ENCODE measurements at regions not wholly inside any gene's neighbourhood (a gene's known extent, or its start where the extent isn't known, plus 50 kb on each side); places are given as distances from the start of the nearest gene placed in this dataset.

DNA sequence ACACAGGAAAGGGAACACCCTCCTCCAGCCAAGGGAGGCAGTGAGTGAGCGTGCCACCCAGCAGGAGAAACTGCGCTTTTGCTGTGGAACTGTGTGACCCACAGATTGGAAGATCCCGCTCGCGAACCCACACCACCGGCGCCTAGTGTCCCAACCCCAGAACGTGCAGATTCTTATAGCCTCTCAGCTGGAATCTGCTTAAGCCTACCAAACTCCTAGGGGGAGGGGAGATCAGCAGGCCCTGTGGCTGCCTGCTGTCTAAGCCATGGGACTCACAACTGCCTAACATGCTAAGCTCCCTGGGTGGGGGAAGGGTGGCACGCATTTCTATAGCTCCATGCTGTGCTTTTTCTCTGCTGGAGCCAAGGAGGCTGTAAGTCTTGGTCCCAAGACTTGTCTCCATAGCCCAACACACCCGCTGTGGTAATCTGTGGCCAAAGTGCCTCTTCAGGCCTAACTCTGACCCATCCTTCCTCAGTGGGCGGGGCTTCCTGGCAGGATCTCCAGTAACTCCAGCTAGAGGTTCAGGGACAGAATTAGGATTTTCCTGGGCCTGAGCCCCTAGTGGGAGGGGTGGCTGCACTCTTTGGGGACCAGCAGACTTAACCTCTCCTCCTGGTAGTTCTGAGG lies 485.0 kb downstream of the TAF11L14 start:
- DNase-seq, result no peak

GRCh38 chr5:18141222-18141621 lies 507.0 kb downstream of the TAF11L14 start:
- no peak for DNase-seq

DNA sequence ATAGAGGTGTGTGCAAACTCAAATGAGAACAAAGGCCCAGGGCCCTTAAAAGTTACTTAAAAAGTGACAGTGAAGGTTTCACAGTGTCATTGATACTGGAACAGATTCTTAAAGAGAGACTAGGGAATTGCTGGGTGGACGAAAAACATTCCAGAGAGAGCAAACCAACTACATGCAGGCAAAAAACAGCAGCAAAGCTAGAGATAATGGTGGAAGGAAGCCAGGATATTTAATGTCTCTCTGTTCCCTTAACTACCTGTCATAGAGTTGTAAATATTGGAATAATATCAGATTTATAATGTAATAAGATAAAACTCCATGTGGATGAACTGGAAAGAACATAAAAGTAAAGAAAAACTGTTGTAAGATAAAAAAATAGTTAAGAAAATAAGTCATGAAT lies 508.6 kb downstream of the TAF11L14 start:
- no peak for DNase-seq

DNA sequence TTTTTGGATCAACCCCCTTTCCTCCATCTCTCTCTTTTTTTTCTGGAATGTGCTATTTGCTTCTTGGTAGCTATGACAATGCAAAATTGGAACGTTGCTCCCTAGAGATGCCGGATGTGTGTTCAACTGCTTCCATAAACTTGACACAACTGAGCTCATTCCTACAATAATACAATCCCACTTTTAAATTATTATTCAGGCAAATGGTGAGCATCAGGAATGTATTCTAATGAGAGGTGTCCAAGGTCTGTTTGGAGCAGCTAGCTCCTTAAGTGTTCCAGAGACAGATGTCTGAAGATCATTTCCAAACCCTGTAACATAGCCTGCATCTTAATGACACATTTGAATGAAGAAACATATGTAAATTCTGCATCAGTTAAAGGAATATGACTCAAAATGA lies 518.4 kb downstream of the TAF11L14 start:
- DNase-seq, result no peak

DNA sequence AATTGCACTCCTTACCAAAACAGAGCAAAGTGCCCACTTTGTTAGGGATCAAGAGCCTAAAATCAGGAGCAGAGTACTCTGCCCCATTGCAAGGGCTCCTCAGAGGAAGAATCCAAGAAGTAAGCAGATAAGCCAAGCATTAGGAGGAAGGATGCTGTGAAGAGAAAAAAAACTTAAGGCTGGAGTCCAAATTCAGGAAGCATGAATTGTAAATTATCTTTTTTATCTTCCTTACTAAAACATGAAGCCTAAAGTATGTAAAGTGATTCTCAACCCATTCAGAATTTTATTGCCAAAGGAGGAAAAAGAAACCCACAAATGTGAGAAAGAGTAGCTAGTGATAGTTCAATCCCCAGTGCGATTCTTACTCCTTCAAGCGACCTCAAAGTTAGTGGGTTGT lies 523.9 kb downstream of the TAF11L14 start:
- no peak for DNase-seq

DNA sequence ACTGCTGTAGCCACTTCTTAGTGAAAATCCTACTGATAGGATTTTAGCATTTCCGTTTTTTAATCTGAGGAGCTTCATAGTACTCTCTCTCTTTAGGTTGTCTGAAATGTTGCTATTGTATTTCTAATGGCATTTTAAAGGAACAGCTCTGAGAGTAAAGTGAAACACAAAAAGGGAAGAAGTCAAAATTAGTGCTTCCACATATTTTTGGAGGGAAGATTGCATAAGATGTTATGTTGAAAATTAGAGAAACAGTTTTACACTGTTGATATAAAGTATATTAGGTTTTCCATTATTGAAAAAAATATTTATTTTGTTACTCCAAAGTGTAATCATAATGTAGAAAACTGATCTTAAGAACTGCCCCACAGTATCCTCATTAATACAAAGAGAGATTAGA lies 525.1 kb downstream of the TAF11L14 start:
- no peak for DNase-seq

DNA sequence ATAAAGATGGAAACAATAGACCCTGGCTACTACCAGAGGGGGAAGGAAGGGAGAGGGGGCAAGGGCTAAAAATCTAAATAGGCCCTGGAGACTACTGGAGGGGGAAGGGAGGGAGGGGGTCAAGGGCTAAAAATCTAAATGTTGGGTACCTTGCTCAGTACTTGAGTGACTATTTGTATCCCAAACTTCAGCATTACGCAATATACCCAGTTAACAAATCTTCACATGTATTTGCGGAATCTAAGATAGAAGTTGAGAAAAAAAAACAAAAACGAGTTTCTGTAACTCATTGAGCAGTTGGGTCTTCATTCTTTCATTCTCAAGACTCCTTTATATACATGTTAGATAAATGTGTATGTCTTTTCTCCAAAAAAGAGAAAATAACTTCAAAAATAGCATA lies 537.4 kb downstream of the TAF11L14 start:
- DNase-seq, result no peak

- no peak for DNase-seq
These were observed 545.3 kb downstream of the TAF11L14 start for GRCh38 chr5:18179579-18179978.

DNA sequence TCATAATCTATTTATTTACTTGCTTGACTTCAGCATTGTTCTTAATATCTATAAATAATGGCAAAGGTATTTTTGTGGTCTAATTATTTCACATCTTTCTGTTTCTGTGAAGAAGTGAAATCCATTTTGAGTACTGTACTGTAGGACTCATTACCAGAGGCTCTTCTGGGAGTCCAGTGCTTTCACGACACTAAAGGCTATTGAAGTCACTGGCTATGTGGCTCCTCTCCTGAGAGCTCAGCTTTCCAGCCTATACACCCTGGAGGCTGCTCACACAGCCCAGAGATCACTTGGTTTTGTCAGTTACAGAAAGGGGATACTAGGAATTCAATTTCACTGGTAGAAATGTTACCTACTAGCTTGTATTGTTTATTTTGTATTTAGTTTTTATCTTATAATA lies 547.3 kb downstream of the TAF11L14 start:
- DNase-seq, result no peak

DNA sequence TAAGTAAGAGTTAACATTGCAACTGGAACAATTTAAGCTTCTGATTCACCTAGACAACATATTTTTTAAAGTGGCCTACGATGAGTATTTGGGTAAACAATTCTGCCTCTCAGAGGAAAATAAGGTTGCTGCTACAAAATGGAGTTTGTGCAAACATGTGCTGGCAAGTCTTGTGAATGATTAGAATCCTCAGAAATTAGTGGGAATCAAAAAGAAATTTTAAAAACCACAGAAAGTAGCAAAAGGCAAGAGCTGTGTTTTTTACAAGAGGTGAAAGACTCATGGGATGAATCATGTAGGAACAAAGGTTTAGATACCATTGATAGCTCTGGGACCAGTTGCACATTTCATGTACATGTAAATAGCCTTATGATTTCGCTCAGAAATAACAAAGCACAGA lies 561.6 kb downstream of the TAF11L14 start:
- DNase-seq, result no peak

- no peak for DNase-seq
These were observed 563.5 kb downstream of the TAF11L14 start for GRCh38 chr5:18197734-18198133.

DNA sequence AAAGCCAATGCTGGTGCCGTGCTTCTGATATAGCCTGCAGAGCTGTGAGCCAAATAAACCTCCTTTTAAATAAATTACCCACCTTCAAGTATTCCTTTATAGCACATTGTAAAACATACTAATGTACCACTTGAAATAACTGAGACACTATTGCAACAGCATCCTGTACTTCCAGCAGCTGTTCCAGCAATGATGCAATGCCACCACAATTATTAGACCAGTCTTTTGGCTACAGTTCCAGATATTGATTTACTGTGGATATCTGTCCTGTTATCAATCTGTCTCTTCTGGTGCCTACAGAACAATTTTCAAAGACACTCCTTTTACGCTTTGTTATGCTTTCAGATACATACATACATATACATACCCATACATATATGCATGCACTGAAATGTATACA lies 567.9 kb downstream of the TAF11L14 start:
- no peak for DNase-seq

DNA sequence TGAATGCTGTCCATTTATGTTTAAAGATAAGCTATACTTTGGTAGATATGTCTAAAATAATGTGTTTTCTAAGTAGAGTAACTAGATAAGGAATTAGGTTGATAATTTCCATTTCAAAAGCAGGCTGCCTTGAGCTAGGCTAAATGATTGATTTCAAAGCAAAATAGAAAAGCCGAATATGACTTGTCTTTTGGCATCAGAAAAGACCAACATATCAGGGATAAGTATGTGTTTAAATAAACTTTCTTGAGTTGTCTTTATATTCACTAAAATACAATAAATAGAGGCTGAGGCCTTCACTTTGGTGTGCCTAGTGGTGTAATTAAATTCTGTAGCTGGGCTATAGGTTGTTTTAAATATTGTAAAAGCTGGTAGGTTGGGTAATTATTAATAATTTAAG lies 569.0 kb downstream of the TAF11L14 start:
- no peak for DNase-seq

DNA sequence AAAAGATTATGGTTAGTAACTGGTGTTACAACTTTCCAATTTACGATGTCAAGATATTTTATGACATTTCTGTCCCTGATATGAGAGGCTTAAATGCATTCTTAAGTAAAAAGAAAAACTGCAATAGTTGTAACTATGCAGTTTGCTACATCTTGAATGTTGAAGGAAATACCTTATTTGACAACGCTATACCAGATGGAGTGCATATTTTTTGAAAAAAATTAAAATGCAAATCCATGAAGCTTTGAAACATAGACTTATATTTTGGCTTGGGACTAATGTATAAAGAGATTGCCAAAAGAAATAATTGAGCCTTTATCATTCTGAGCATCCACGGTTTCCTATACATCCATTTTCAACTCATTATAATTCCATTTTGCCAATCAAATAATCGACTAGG lies 579.4 kb downstream of the TAF11L14 start:
- DNase-seq, result no peak

DNA sequence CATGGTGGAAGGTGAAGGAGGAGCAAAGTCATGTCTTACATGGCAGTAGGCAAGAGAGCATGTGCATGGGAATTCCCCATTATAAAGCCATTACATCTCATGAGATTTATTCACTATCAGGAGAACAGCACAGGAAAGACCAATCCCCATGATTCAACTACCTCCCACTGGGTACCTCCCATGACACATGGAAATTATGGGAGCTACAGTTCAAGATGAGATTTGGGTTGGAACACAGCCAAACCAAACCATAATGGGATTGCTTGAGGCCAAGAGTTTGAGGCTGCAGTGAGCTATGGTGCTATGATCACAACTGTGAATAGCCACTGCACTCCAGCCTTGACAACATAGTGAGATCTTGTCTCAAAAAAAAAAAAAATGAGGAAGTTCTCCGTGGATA lies 581.8 kb downstream of the TAF11L14 start:
- DNase-seq, result no peak

- no peak for DNase-seq
These were observed 582.5 kb downstream of the TAF11L14 start for GRCh38 chr5:18216729-18217128.

DNA sequence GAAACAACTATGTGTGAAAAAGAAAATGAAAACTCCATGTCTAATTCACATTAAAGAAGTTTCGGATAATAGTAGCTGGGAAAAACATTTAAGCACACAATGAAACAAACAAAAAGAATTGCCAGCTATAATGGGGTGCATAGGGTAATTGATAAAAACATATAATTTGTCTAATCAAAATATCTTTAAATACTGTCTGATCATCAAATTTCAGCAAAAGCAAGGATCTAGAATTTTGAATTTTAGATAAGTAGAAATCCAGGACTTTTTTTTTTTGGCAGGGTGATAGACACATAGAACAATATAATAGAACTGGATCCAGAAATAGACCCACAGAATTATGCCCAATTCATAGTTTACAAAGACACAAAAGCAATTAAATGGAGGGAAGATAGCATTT lies 585.0 kb downstream of the TAF11L14 start:
- no peak for DNase-seq

DNA sequence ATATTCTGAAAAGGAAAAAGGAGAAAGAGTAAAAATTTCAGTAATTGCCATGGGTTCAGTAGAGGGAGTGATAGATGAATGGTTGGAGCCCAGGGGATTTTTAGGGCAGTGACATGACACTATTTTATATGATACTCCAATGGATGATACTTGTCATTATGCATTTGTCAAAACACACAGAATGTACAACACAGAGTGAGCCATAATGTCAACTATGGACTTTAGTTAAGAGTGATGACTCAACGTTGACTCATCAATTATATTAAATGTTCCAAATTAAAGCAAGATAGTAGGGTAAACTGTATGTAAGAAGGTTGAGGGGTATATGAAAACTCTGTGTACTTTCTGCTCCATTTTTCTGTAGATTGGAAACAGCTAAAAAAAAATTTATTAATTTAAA lies 586.4 kb downstream of the TAF11L14 start:
- DNase-seq, result no peak

- no peak for DNase-seq
These were observed 602.1 kb downstream of the TAF11L14 start for GRCh38 chr5:18236386-18236785.

GRCh38 chr5:18238321-18238720 lies 604.1 kb downstream of the TAF11L14 start:
- no peak for DNase-seq

DNA sequence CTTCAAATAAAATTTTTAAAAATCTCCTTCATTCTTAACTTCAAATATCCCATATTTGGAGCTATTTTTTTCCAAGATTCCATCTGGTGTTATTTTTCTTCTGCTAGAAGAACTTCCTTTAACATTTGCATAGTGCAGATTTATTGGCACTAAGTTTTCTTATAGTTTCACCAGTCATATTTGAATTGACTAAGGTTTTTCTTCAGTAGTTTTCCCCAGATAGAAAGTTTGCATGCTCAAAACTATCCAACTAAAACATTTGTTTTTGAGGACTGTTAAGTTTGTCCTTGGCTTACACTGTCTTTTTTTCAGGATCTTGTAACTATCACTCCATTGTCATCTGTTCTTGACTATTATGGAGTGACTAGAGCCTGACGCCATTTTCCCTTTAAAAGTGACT lies 606.7 kb downstream of the TAF11L14 start:
- DNase-seq, result no peak

DNA sequence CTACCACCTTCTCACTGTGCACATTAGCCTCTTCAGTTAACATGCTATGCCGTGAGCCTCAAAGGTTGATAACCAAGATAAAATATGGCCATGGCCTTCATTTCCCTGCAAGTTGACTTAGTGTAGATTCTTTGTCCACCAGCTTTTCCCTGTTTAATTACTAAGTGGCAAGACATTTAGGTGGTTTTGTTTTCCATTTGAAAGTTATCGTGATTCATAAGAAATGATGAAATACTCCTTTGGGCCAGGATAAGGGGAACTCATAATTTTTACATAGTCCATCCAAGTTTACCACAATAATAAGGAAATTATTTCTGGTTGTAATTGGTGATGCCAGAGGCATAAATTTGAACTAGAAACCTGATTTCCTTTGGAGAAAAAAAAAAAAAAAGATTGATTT lies 609.6 kb downstream of the TAF11L14 start:
- DNase-seq, result no peak

GRCh38 chr5:18244309-18244708 lies 610.0 kb downstream of the TAF11L14 start:
- DNase-seq, result no peak

DNA sequence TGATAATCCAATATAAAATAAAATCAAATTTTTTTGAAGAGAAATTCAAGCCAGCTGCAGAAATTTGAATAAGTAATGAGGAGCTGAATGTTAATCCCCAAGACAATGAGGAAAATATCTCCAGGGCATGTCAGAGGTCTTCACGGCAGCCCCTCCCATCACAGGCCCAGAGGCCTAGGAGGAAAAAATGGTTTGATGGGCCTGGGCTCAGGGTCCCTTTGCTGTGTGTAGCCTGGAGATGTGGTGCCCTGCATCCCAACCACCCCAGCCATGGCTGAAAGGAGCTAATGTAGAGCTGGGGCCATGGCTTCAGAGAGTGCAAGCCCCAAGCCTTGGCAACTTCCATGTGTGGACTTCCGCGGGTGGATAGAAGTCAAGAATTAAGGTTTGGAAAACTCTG lies 618.3 kb downstream of the TAF11L14 start:
- DNase-seq, result no peak

DNA sequence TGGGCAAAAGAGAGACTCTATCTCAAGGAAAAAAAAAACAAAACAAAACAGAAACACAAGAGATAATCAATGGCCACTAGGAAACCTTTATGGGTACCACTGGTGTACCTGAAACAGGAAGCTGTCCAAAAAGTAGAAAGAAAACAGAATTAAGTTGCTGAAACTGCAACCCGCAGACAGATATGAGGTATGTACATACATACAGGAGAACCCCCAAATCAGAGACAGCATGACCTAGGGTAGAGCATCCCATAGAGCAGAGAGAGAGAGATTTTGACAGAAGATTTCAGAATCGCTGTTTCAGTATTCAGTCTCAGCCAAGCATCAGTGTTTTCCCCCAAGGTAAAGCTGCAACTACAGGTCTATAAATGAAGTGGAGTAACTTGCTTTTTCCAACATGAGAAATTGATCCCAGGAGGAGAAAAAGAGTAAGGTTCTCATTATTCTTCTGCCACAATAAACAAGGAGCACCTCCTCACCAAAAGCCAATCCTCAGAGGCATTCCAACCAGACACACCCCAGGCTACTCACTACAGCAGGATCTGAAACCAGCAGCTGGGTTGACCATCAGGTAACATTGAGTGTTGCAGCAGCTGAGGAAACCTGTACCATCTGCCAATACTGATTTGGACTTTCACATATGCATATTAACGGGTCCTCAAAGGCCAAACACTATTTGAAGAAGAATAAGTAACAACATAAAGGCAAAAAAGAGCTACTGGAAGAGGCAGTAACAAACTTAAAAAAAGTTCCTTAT lies 630.0 kb downstream of the TAF11L14 start:
- no peak for DNase-seq
